CD4-positive, CD25-positive, alpha-beta regulatory T cell (primary cell): ENCODE measurements at regions not wholly inside any gene's neighbourhood (a gene's known extent, or its start where the extent isn't known, plus 50 kb on each side); places are given as distances from the start of the nearest gene placed in this dataset.

Experiments
- ATAC-seq, 2 donors: fragments of 150-1000 bp; cut with Tn5 transposase; one replicate each; pipeline ENCODE4 v1.10.0; 2021; ENCODE audit warnings: low read depth in 2 of 2, moderate number of reproducible peaks in 2 of 2, moderate library complexity in 1 of 2
- DNase-seq, 3 donors: peaks; one replicate each; pipeline versions ENCODE4 v3.0.0 to v3.0.0-alpha.2; 2012 to 2022; ENCODE audit warnings: mixed read lengths in 1 of 3
- H3K27ac ChIP-seq: one replicate; pipeline ENCODE4 v1.7.0; 2013; ENCODE audit warnings: mild to moderate bottlenecking, low read length; ENCODE audit not compliant: insufficient read depth, poor library complexity, severe bottlenecking
- H3K27me3 ChIP-seq: one replicate; pipeline ENCODE4 v1.7.0; 2013; ENCODE audit warnings: low read length; ENCODE audit not compliant: control insufficient read depth, insufficient read depth
- H3K36me3 ChIP-seq: one replicate; pipeline ENCODE4 v1.7.0; 2013; ENCODE audit warnings: mild to moderate bottlenecking, low read length, moderate library complexity; ENCODE audit not compliant: control insufficient read depth, insufficient read depth
- H3K4me1 ChIP-seq: 2 replicates; pipeline ENCODE4 v1.7.0; 2013; ENCODE audit warnings: mild to moderate bottlenecking, low read length; ENCODE audit not compliant: insufficient read depth, control insufficient read depth, poor library complexity, severe bottlenecking
- H3K4me3 ChIP-seq: one replicate; pipeline ENCODE4 v1.7.0; 2013; ENCODE audit warnings: low read depth, mild to moderate bottlenecking, low read length, moderate library complexity
- H3K9me3 ChIP-seq, 2 experiments: 1 replicate in 1 of 2; 2 replicates in 1 of 2; pipeline ENCODE4 v1.7.0; 2013; ENCODE audit warnings: low read length in 2 of 2, mild to moderate bottlenecking in 1 of 2, moderate library complexity in 1 of 2; ENCODE audit not compliant: control insufficient read depth in 2 of 2
- H3K27ac Mint-ChIP-seq, 3 donors: one replicate each; pipeline ENCODE4 v1.8.0; 2020 to 2022; ENCODE audit warnings: mild to moderate bottlenecking in 3 of 3, mixed read lengths in 3 of 3, moderate library complexity in 2 of 3
- H3K27me3 Mint-ChIP-seq: one replicate; pipeline ENCODE4 v1.8.0; 2022; ENCODE audit warnings: mild to moderate bottlenecking, mixed read lengths
- H3K36me3 Mint-ChIP-seq: one replicate; pipeline ENCODE4 v1.8.0; 2020; ENCODE audit warnings: mixed read lengths
- H3K4me1 Mint-ChIP-seq, 4 donors: one replicate each; pipeline ENCODE4 v1.8.0; 2020 to 2022; ENCODE audit warnings: mixed read lengths in 4 of 4, mild to moderate bottlenecking in 1 of 4
- H3K4me3 Mint-ChIP-seq, 4 donors: one replicate each; pipeline ENCODE4 v1.8.0; 2020 to 2022; ENCODE audit warnings: mild to moderate bottlenecking in 4 of 4, mixed read lengths in 4 of 4, moderate library complexity in 3 of 4
- H3K9me3 Mint-ChIP-seq, 7 donors: one replicate each; pipeline ENCODE4 v1.8.0; 2020 to 2022; ENCODE audit warnings: mixed read lengths in 7 of 7, mild to moderate bottlenecking in 3 of 7, moderate library complexity in 2 of 7

- peaks cover 0 to 20% (median 2%) of the 10 kb centered on the region in 7 donors for H3K9me3 Mint-ChIP-seq
- H3K36me3 Mint-ChIP-seq, result no peaks in the 10 kb centered on the region
Observed at GRCh38 chr7:68491523-68492358, 1106.5 kb upstream of the AUTS2 start.

GRCh38 chr7:68492359-68492690 lies 1106.0 kb upstream of the AUTS2 start:
- H3K9me3 Mint-ChIP-seq, result peaks cover 0 to 23% (median 5%) of the 10 kb centered on the region in 7 donors
- no peak for ATAC-seq
- Histone ChIP-seq H3K9me3 (peaks cover 3 to 7% of the 10 kb centered on the region in 2 experiments), H3K27me3 (no peaks in the 10 kb centered on the region), H3K27ac (no peak overlapping the region), H3K4me3 (no peak overlapping the region), H3K4me1 (no peaks in the 10 kb centered on the region), H3K36me3 (no peaks in the 10 kb centered on the region)
- H3K4me3 Mint-ChIP-seq, result no peak overlapping the region
- H3K27ac Mint-ChIP-seq, result no peak overlapping the region
- DNase-seq, result no peak
- no peaks in the 10 kb centered on the region for H3K27me3 Mint-ChIP-seq
- no peaks in the 10 kb centered on the region for H3K36me3 Mint-ChIP-seq
- no peaks in the 10 kb centered on the region for H3K4me1 Mint-ChIP-seq

More at GRCh38 chr7:68491523-68492358, 1106.5 kb upstream of the AUTS2 start:
- Histone ChIP-seq H3K27ac (no peak overlapping the region), H3K4me1 (no peaks in the 10 kb centered on the region), H3K9me3 (peaks cover 3 to 7% of the 10 kb centered on the region in 2 experiments), H3K4me3 (no peak overlapping the region), H3K27me3 (no peaks in the 10 kb centered on the region), H3K36me3 (no peaks in the 10 kb centered on the region)
- no peaks in the 10 kb centered on the region for H3K4me1 Mint-ChIP-seq
- no peak for DNase-seq
- H3K4me3 Mint-ChIP-seq, result no peak overlapping the region
- ATAC-seq, result no peak
- H3K27ac Mint-ChIP-seq, result no peak overlapping the region
- H3K27me3 Mint-ChIP-seq, result no peaks in the 10 kb centered on the region

GRCh38 chr7:68503400-68503799 lies 1094.9 kb upstream of the AUTS2 start:
- H3K27me3 ChIP-seq, result no peaks in the 10 kb centered on the region
- Mint-ChIP-seq H3K36me3 (peaks cover 5% of the 10 kb centered on the region), H3K27me3 (no peaks in the 10 kb centered on the region), H3K4me3 (no peak overlapping the region), H3K27ac (no peak overlapping the region), H3K9me3 (peaks cover 3 to 37% (median 10%) of the 10 kb centered on the region in 7 donors), H3K4me1 (no peaks in the 10 kb centered on the region)
- DNase-seq (no peak), ATAC-seq (no peak)
- H3K4me1 ChIP-seq, result no peaks in the 10 kb centered on the region
- H3K4me3 ChIP-seq, result no peak overlapping the region
- no peak overlapping the region for H3K27ac ChIP-seq
- H3K36me3 ChIP-seq, result no peaks in the 10 kb centered on the region
- peaks cover 0 to 8% of the 10 kb centered on the region in 2 experiments for H3K9me3 ChIP-seq

- Mint-ChIP-seq H3K27ac (no peak overlapping the region), H3K9me3 (peaks cover 4 to 43% (median 10%) of the 10 kb centered on the region in 7 donors), H3K4me3 (no peak overlapping the region), H3K4me1 (no peaks in the 10 kb centered on the region), H3K27me3 (no peaks in the 10 kb centered on the region), H3K36me3 (peaks cover 5% of the 10 kb centered on the region)
- ATAC-seq, result no peak
- no peak for DNase-seq
- H3K27me3 ChIP-seq, result no peaks in the 10 kb centered on the region
- H3K36me3 ChIP-seq, result no peaks in the 10 kb centered on the region
- H3K4me3 ChIP-seq, result no peak overlapping the region
- no peaks in the 10 kb centered on the region for H3K4me1 ChIP-seq
- no peak overlapping the region for H3K27ac ChIP-seq
- peaks cover 10 to 12% of the 10 kb centered on the region in 2 experiments for H3K9me3 ChIP-seq
Observed at GRCh38 chr7:68504716-68505115, 1093.6 kb upstream of the AUTS2 start.

- no peaks in the 10 kb centered on the region for H3K27me3 Mint-ChIP-seq
- no peak overlapping the region for H3K4me3 ChIP-seq
- no peaks in the 10 kb centered on the region for H3K36me3 ChIP-seq
- no peaks in the 10 kb centered on the region for H3K27me3 ChIP-seq
- H3K36me3 Mint-ChIP-seq, result peaks cover 5% of the 10 kb centered on the region
- no peak for ATAC-seq
- no peaks in the 10 kb centered on the region for H3K4me1 ChIP-seq
- peaks cover 4 to 50% (median 14%) of the 10 kb centered on the region in 7 donors for H3K9me3 Mint-ChIP-seq
- H3K27ac ChIP-seq, result no peak overlapping the region
- no peak overlapping the region for H3K27ac Mint-ChIP-seq
- no peak overlapping the region for H3K4me3 Mint-ChIP-seq
- H3K4me1 Mint-ChIP-seq, result no peaks in the 10 kb centered on the region
- no peak for DNase-seq
- H3K9me3 ChIP-seq, result peaks cover 10 to 13% of the 10 kb centered on the region in 2 experiments
Observed at GRCh38 chr7:68505721-68506120, 1092.6 kb upstream of the AUTS2 start.

GRCh38 chr7:68507668-68508067 lies 1090.6 kb upstream of the AUTS2 start:
- H3K9me3 Mint-ChIP-seq, result peaks cover 0 to 42% (median 19%) of the 10 kb centered on the region in 7 donors
- no peak for ATAC-seq
- no peak overlapping the region for H3K27ac ChIP-seq

GRCh38 chr7:68509054-68509453 lies 1089.2 kb upstream of the AUTS2 start:
- H3K27me3 Mint-ChIP-seq, result no peaks in the 10 kb centered on the region
- no peaks in the 10 kb centered on the region for H3K4me1 ChIP-seq
- DNase-seq (no peak), ATAC-seq (no peak)
- no peaks in the 10 kb centered on the region for H3K4me1 Mint-ChIP-seq
- no peak overlapping the region for H3K27ac Mint-ChIP-seq
- H3K4me3 ChIP-seq, result no peak overlapping the region
- no peak overlapping the region for H3K4me3 Mint-ChIP-seq
- peaks cover 0 to 41% (median 18%) of the 10 kb centered on the region in 7 donors for H3K9me3 Mint-ChIP-seq
- no peak overlapping the region for H3K27ac ChIP-seq
- no peaks in the 10 kb centered on the region for H3K36me3 ChIP-seq
- H3K27me3 ChIP-seq, result no peaks in the 10 kb centered on the region
- peaks cover 4 to 13% of the 10 kb centered on the region in 2 experiments for H3K9me3 ChIP-seq
- H3K36me3 Mint-ChIP-seq, result peaks cover 5% of the 10 kb centered on the region

More at GRCh38 chr7:68507668-68508067, 1090.6 kb upstream of the AUTS2 start:
- H3K27me3 ChIP-seq, result no peaks in the 10 kb centered on the region
- no peaks in the 10 kb centered on the region for H3K4me1 Mint-ChIP-seq
- H3K9me3 ChIP-seq, result peaks cover 10 to 13% of the 10 kb centered on the region in 2 experiments
- peaks cover 5% of the 10 kb centered on the region for H3K36me3 Mint-ChIP-seq
- H3K4me1 ChIP-seq, result no peaks in the 10 kb centered on the region
- no peak for DNase-seq
- no peak overlapping the region for H3K4me3 Mint-ChIP-seq
- no peaks in the 10 kb centered on the region for H3K36me3 ChIP-seq
- no peak overlapping the region for H3K4me3 ChIP-seq
- no peak overlapping the region for H3K27ac Mint-ChIP-seq
- no peaks in the 10 kb centered on the region for H3K27me3 Mint-ChIP-seq

GRCh38 chr7:68509603-68510002 lies 1088.7 kb upstream of the AUTS2 start:
- H3K27me3 ChIP-seq, result no peaks in the 10 kb centered on the region
- Mint-ChIP-seq H3K36me3 (peaks cover 5% of the 10 kb centered on the region), H3K4me3 (no peak overlapping the region), H3K9me3 (peaks cover 0 to 40% (median 20%) of the 10 kb centered on the region in 7 donors), H3K27me3 (no peaks in the 10 kb centered on the region), H3K4me1 (no peaks in the 10 kb centered on the region), H3K27ac (no peak overlapping the region)
- no peaks in the 10 kb centered on the region for H3K4me1 ChIP-seq
- DNase-seq (no peak), ATAC-seq (no peak)
- H3K27ac ChIP-seq, result no peak overlapping the region
- no peaks in the 10 kb centered on the region for H3K36me3 ChIP-seq
- H3K4me3 ChIP-seq, result no peak overlapping the region
- peaks cover 4 to 13% of the 10 kb centered on the region in 2 experiments for H3K9me3 ChIP-seq
